GM12892 (cell line): ENCODE measurements at regions not wholly inside any gene's neighbourhood (a gene's known extent, or its start where the extent isn't known, plus 50 kb on each side); places are given as distances from the start of the nearest gene placed in this dataset.

Experiments
- POLR2A ChIP-seq: IDR thresholded peaks from 2 replicates; pipeline ENCODE4 v1.6.1; 2011; ENCODE audit warnings: low read depth, low read length, control low read depth
- POLR2AphosphoS5 ChIP-seq: IDR thresholded peaks from 2 replicates; pipeline ENCODE4 v1.6.1; 2011; ENCODE audit warnings: low read depth, low read length, control low read depth
- TAF1 ChIP-seq: IDR thresholded peaks from 2 replicates; pipeline ENCODE4 v1.6.1; 2011; ENCODE audit warnings: low read depth, mild to moderate bottlenecking, control low read depth, low read length, borderline replicate concordance

DNA sequence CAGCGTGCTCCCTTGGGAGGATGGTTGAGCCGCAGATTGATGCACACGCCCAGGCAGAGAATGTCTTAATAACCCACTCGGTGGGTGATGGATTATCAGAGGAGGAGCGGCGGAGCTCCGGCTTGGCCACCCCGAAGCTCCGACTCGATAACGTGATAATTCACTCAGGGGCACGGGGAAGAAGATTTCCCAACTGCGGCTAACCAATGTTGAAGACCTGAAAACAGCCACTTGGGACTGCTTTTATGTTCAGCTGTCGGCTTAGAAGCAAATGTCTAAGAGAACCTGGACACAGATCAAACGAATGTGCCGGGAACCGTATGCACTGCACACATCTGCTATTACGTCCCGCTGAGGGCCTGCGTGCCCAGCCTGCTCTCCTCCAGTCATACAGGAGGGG is 206.8 kb upstream of the CADM1 start:
- TF ChIP-seq TAF1 = no peak
- TF ChIP-seq POLR2AphosphoS5 = no peak
- TF ChIP-seq POLR2A = no peak
